C4-2B (cell line): ENCODE measurements at regions not wholly inside any gene's neighbourhood (a gene's known extent, or its start where the extent isn't known, plus 50 kb on each side); places are given as distances from the start of the nearest gene placed in this dataset.

Experiments used
- H3K27ac ChIP-seq: fragments of 450-650 bp; 2 replicates; pipeline ENCODE4 v1.5.1; 2017
- ZFX ChIP-seq: fragments of 450-650 bp; IDR thresholded peaks from 2 replicates; pipeline ENCODE4 v1.6.1; 2017
- TF ChIP-seq, protein P1 (sequence below): fragments of 450-650 bp; conservative IDR thresholded peaks from 2 replicates; pipeline ENCODE4 v1.5.1; 2017; ENCODE audit warnings: mild to moderate bottlenecking

GRCh38 chr10:131641898-131642297, 258.9 kb upstream of the PPP2R2D start:
- TF ChIP-seq, protein P1, sequence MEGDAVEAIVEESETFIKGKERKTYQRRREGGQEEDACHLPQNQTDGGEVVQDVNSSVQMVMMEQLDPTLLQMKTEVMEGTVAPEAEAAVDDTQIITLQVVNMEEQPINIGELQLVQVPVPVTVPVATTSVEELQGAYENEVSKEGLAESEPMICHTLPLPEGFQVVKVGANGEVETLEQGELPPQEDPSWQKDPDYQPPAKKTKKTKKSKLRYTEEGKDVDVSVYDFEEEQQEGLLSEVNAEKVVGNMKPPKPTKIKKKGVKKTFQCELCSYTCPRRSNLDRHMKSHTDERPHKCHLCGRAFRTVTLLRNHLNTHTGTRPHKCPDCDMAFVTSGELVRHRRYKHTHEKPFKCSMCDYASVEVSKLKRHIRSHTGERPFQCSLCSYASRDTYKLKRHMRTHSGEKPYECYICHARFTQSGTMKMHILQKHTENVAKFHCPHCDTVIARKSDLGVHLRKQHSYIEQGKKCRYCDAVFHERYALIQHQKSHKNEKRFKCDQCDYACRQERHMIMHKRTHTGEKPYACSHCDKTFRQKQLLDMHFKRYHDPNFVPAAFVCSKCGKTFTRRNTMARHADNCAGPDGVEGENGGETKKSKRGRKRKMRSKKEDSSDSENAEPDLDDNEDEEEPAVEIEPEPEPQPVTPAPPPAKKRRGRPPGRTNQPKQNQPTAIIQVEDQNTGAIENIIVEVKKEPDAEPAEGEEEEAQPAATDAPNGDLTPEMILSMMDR, result no peak
- TF ChIP-seq ZFX, result no peak
- peak overlapping the region; percentile 40; the same call in 1 of the 2 replicates for H3K27ac ChIP-seq

DNA sequence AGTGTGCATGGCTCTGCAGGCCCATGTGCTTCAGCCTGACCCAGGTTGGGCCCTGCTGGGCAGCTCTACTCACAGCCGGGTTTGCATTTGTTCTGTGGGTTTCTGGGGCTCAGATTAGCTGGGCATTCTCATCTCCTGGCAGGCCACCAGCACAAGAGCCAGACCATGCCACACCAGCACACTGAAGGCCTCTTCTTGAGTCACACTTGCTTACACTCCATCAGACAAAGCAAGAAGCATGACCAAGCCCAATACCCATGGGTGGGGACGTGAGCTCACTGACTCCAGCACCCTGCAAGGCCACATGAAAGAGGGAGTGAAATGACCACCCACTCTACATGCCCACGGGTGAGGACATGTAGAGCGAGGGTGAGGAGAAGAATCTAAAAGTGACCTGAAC, 257.8 kb upstream of the PPP2R2D start:
- TF ChIP-seq, protein P1, result no peak
- TF ChIP-seq ZFX, result no peak
- no peak overlapping the region for H3K27ac ChIP-seq

GRCh38 chr10:131644289-131644688, 256.5 kb upstream of the PPP2R2D start:
- TF ChIP-seq ZFX, result no peak
- TF ChIP-seq, protein P1, result no peak

DNA sequence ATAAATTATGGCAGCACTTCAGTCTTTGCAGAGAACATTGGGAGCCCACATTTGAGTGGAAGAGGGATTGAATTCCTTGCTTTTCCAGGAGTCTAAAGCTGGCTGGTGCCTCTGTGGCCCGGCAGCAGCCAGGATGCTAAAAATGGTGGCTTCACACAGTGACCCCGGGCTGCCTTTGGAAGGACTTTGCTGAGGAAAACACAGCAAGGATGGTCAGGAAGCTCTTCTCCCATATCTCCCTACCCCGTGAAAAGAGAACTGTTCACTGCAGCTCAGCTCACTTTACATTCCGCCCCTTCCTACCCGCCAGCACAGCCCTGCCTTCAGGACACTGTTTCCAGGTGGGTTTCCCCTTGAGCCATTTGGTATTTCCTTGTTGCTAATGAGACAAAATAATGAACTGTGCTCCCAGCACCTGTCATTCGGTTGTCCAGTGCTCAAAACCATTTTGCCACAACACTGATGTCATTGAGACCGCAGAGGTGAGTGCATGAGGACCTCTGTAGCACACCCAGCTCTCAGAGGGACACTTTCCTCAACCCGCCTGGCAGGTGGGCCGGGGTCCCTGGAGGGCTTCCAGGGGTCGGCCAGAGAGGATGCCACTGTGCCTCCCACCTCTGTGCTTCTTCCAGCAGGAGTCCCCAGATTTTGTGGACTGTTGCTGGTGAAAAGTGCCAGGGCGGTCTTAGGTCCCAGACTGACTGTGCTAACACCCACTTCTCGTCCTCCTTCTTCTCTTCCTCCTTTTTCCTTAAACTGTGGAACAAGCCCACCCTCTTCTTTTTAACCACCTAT, 255.7 kb upstream of the PPP2R2D start:
- TF ChIP-seq, protein P1, result no peak
- TF ChIP-seq ZFX, result no peak
- no peak overlapping the region for H3K27ac ChIP-seq

More at GRCh38 chr10:131644289-131644688, 256.5 kb upstream of the PPP2R2D start:
- no peak overlapping the region for H3K27ac ChIP-seq

- TF ChIP-seq, protein P1, result no peak
- TF ChIP-seq ZFX, result no peak
- no peak overlapping the region for H3K27ac ChIP-seq
These were observed 255.1 kb upstream of the PPP2R2D start for GRCh38 chr10:131645756-131646155.

GRCh38 chr10:131646551-131647525, 254.0 kb upstream of the PPP2R2D start:
- no peak for TF ChIP-seq ZFX
- TF ChIP-seq, protein P1, result no peak
- H3K27ac ChIP-seq, result no peak overlapping the region

DNA sequence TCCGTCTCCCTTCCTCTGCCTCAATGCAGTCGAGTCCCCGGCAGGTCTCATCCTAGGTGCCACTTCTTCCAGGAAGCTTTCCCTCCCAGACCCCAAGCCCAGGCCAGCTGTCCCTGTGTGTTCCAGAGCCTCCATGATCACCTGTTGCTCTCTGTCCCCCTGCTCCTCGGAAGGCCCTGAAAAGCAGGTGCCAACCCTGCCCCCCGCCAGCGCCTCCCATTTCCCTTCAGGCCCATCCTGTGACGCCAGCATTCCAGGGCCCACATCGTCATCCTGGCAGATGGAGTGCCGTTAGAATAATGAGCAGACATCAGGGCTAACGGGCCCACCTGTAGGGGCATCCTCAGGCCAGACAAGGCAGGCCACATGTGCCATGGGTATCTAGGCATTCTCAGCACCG, 253.0 kb upstream of the PPP2R2D start:
- no peak for TF ChIP-seq ZFX
- TF ChIP-seq, protein P1, result no peak
- no peak overlapping the region for H3K27ac ChIP-seq
